Upper lobe of left lung (tissue), 4 donors: ENCODE measurements at regions not wholly inside any gene's neighbourhood (a gene's known extent, or its start where the extent isn't known, plus 50 kb on each side); places are given as distances from the start of the nearest gene placed in this dataset.

ENCODE experiments used
- CTCF ChIP-seq, 6 experiments: fragments of 450-650 bp in 4 of 6; fragments of 200-600 bp in 2 of 6; sonication (generic) in 2 of 6; IDR thresholded peaks; one replicate each; pipeline ENCODE4 v1.5.1; 2016 to 2019; ENCODE audit warnings: antibody characterized with exemption in 6 of 6
- EP300 ChIP-seq, 4 donors: sonication (generic); formaldehyde crosslinking; IDR thresholded peaks; one replicate each; pipeline ENCODE4 v1.5.1; 2017; ENCODE audit warnings: antibody characterized with exemption in 4 of 4, control low read depth in 2 of 4
- POLR2A ChIP-seq, 4 donors: fragments of 450-650 bp; IDR thresholded peaks; one replicate each; pipeline ENCODE4 v1.5.1; 2016 to 2017; ENCODE audit warnings: antibody characterized with exemption in 4 of 4, mild to moderate bottlenecking in 2 of 4
- POLR2AphosphoS5 ChIP-seq, 2 donors: sonication (generic); formaldehyde crosslinking; IDR thresholded peaks; one replicate each; pipeline ENCODE4 v1.5.1; 2017; ENCODE audit warnings: antibody characterized with exemption in 2 of 2

GRCh38 chr5:98471458-98471857 lies 302.0 kb upstream of the RGMB start:
- TF ChIP-seq CTCF (IDR thresholded peaks at IDR 0.05) (no peak), POLR2A (IDR thresholded peaks at IDR 0.05) (no peak), EP300 (IDR thresholded peaks at IDR 0.05) (no peak), POLR2AphosphoS5 (IDR thresholded peaks at IDR 0.05) (no peak)
